GM12878 (cell line): ENCODE measurements at regions not wholly inside any gene's neighbourhood (a gene's known extent, or its start where the extent isn't known, plus 50 kb on each side); places are given as distances from the start of the nearest gene placed in this dataset.

Experiments used
- ATAC-seq: fragments of 200-7000 bp; cut with Tn5 transposase; 3 replicates; pipeline ENCODE4 v1.9.1; 2020; ENCODE audit warnings: mild to moderate bottlenecking, moderate library complexity
- BruUV-seq: library from RNA; stranded (reverse); fragments of 400-500 nt; replicated peaks from 2 replicates; lab custom pipeline; 2021; lab: Mats Ljungman, UMichigan
- CTCF ChIA-PET: fragments of 300-600 bp; sonication (Branson Sonifier 250); formaldehyde crosslinking; extraction: SDS; loops from one replicate; lab custom pipeline; 2021; ENCODE audit warnings: inconsistent platforms; lab: Yijun Ruan, JAX
- POLR2A ChIA-PET: fragments of 350-600 bp; formaldehyde crosslinking; extraction: SDS; loops from one replicate; lab custom pipeline; 2021; ENCODE audit warnings: inconsistent platforms; lab: Charles Lee
- RAD21 ChIA-PET: fragments of 300-600 bp; sonication (Branson Sonifier 250); formaldehyde crosslinking; loops from one replicate; lab custom pipeline; 2023; ENCODE audit warnings: antibody characterized with exemption; ENCODE audit not compliant: unreplicated experiment; lab: Charles Lee
- SMC1A ChIA-PET: fragments of 300-600 bp; sonication (Branson Sonifier 250); formaldehyde crosslinking; loops from one replicate; lab custom pipeline; 2023; ENCODE audit not compliant: unreplicated experiment, uncharacterized antibody; lab: Charles Lee
- DNase-seq: peaks from one replicate; pipeline ENCODE4 v3.0.0-alpha.2; 2011; ENCODE audit warnings: low read depth, low spot score
- FAIRE-seq: peaks from 3 replicates; lab custom pipeline; 2011; peaks lifted over from hg19 to GRCh38; lab: Jason Lieb, UNC
- H2AFZ ChIP-seq: 2 replicates; pipeline ENCODE4 v1.6.0; 2011; ENCODE audit warnings: low read depth, low read length, control low read depth; ENCODE audit not compliant: control insufficient read depth
- H3K27ac ChIP-seq: 2 replicates; pipeline ENCODE4 v1.5.1; 2011; ENCODE audit warnings: control low read depth; ENCODE audit not compliant: control insufficient read depth, insufficient read depth
- H3K27me3 ChIP-seq, 2 experiments: replicated peaks in 1 of 2; 2 replicates each; pipeline versions ENCODE4 v1.6.0 to v1.6.1; 2011; ENCODE audit warnings: low read length in 1 of 2; ENCODE audit not compliant: control insufficient read depth in 2 of 2, insufficient read depth in 2 of 2
- H3K36me3 ChIP-seq, 2 experiments: 2 replicates each; pipeline ENCODE4 v1.5.1; 2011; ENCODE audit warnings: low read length in 1 of 2; ENCODE audit not compliant: control insufficient read depth in 2 of 2, insufficient read depth in 2 of 2
- H3K4me1 ChIP-seq: 2 replicates; pipeline ENCODE4 v1.6.1; 2011; ENCODE audit warnings: mild to moderate bottlenecking, low read length, moderate library complexity, mixed read lengths; ENCODE audit not compliant: control insufficient read depth, insufficient read depth
- H3K4me2 ChIP-seq: 2 replicates; pipeline ENCODE4 v1.6.0; 2011; ENCODE audit warnings: control low read depth; ENCODE audit not compliant: control insufficient read depth, insufficient read depth
- H3K4me3 ChIP-seq: fragments of 200-600 bp; sonication (generic); 2 replicates; pipeline ENCODE4 v1.5.1; 2016
- H3K79me2 ChIP-seq: 2 replicates; pipeline ENCODE4 v1.6.0; 2011; ENCODE audit warnings: low read length; ENCODE audit not compliant: control insufficient read depth, insufficient read depth
- H3K9ac ChIP-seq: 2 replicates; pipeline ENCODE4 v1.8.0; 2011; ENCODE audit warnings: low read length, control low read depth, mixed read lengths; ENCODE audit not compliant: control insufficient read depth, insufficient read depth
- H3K9me3 ChIP-seq: replicated peaks from 3 replicates; pipeline ENCODE4 v1.5.1; 2011; ENCODE audit warnings: mild to moderate bottlenecking, low read length; ENCODE audit not compliant: control insufficient read depth, insufficient read depth
- H4K20me1 ChIP-seq: 2 replicates; pipeline ENCODE4 v1.6.0; 2011; ENCODE audit not compliant: control insufficient read depth, insufficient read depth
- CBX3 ChIP-seq: fragments of 200-600 bp; sonication (generic); IDR thresholded peaks from 2 replicates; pipeline ENCODE4 v1.6.1; 2016; ENCODE audit warnings: low read depth, borderline replicate concordance
- CEBPB ChIP-seq, 2 experiments: fragments of 150-350 bp in 1 of 2; IDR thresholded peaks; 2 replicates each; pipeline ENCODE4 v1.6.1; 2012 to 2014; ENCODE audit warnings: low read depth in 2 of 2, low read length in 2 of 2, borderline replicate concordance in 1 of 2, inconsistent platforms in 1 of 2
- EP300 ChIP-seq, 2 experiments: fragments of 150-350 bp in 1 of 2; IDR thresholded peaks; 2 replicates each; pipeline ENCODE4 v1.6.1; 2011 to 2012; ENCODE audit warnings: low read depth in 2 of 2, low read length in 2 of 2, borderline replicate concordance in 1 of 2, improper control_type of control experiment in 1 of 2, inconsistent platforms in 1 of 2; ENCODE audit not compliant: control insufficient read depth in 1 of 2
- HDAC2 ChIP-seq: fragments of 200-600 bp; sonication (generic); IDR thresholded peaks from 2 replicates; pipeline ENCODE4 v1.6.1; 2017
- IKZF2 ChIP-seq, 2 experiments: fragments of 450-650 bp; IDR thresholded peaks; 2 replicates each; pipeline ENCODE4 v1.6.1; 2017; ENCODE audit warnings: mild to moderate bottlenecking in 2 of 2, moderate library complexity in 2 of 2
- JUND ChIP-seq: IDR thresholded peaks from 2 replicates; pipeline ENCODE4 v1.6.1; 2012; ENCODE audit warnings: low read depth, mild to moderate bottlenecking, low read length, improper control_type of control experiment, moderate library complexity
- RBBP5 ChIP-seq: fragments of 200-600 bp; sonication (generic); conservative IDR thresholded peaks from 2 replicates; pipeline ENCODE4 v1.6.1; 2016
- RCOR1 ChIP-seq: conservative IDR thresholded peaks from 2 replicates; pipeline ENCODE4 v1.6.1; 2012; ENCODE audit warnings: low read depth, low read length, improper control_type of control experiment
- WRNIP1 ChIP-seq: IDR thresholded peaks from 2 replicates; pipeline ENCODE4 v1.6.1; 2011; ENCODE audit warnings: low read depth, low read length, improper control_type of control experiment, borderline replicate concordance
- ZSCAN29 ChIP-seq: fragments of 450-650 bp; IDR thresholded peaks from 2 replicates; pipeline ENCODE4 v1.6.1; 2017; ENCODE audit warnings: mild to moderate bottlenecking, moderate library complexity
- ZZZ3 ChIP-seq: IDR thresholded peaks from 2 replicates; pipeline ENCODE4 v1.6.1; 2011; ENCODE audit warnings: low read depth; ENCODE audit not compliant: control insufficient read depth, insufficient read length
- WGBS: methylation state at CpG from one replicate; pipeline ENCODE4 v1.1.6; 2016; ENCODE audit warnings: low lambda C conversion rate; ENCODE audit not compliant: insufficient replicate concordance, insufficient coverage; ENCODE audit errors: missing lambda C conversion rate; 5-methylcytosine and 5-hydroxymethylcytosine counted together
- in situ Hi-C: fragments of 300-500 bp; cut with MboI; formaldehyde crosslinking; loops from 9 replicates; pipeline ENCODE4 v1.14.3; 2018; ENCODE audit warnings: mixed read lengths
- intact Hi-C: fragments of 100-400 bp; cut with micrococcal nuclease; formaldehyde crosslinking; loops from one replicate; pipeline ENCODE4 v1.14.2; 2022; ENCODE audit not compliant: unreplicated experiment
- TF ChIP-seq, protein P1 (sequence below): fragments of 450-650 bp; IDR thresholded peaks from 2 replicates; pipeline ENCODE4 v1.6.1; 2018; ENCODE audit warnings: borderline replicate concordance, mild to moderate bottlenecking; ENCODE audit not compliant: partially characterized antibody
- TF ChIP-seq, protein P2 (sequence below): fragments of 450-650 bp; IDR thresholded peaks from 2 replicates; pipeline ENCODE4 v1.6.1; 2017; ENCODE audit warnings: low read depth, mild to moderate bottlenecking, moderate library complexity
- TF ChIP-seq, protein P3 (sequence below): fragments of 450-650 bp; IDR thresholded peaks from 2 replicates; pipeline ENCODE4 v1.6.1; 2018; ENCODE audit warnings: mild to moderate bottlenecking, low read depth, moderate library complexity; ENCODE audit not compliant: partially characterized antibody

DNA sequence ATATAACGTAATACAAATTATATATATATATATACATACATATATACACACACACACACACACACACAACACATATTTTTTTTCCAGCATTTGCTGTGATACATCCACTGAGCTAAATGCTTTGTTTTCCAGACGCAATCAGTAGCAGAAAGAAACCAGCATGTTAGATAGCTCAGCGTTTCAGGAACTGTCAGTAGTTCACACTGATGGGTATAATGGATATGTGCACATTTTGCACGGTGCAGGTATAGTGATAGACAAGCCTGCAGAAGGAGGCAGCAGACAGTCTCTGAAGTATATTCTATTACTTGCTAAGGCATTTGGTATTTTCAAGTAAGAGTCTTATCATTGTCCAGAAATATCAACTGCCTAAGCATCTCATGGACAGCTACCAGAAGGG, 741.6 kb upstream of the HS3ST1 start:
- FAIRE-seq (no peak), ATAC-seq (no peak), DNase-seq (no peak)
- intact Hi-C loops (no loop called here), in situ Hi-C loops (no loop called here)
- no peak overlapping the region for H3K4me2 ChIP-seq
- H3K9ac ChIP-seq: no peak overlapping the region
- 0% methylated on average over 4 of the region's 4 CpGs for WGBS
- H2AFZ ChIP-seq: no peak overlapping the region
- H3K36me3 ChIP-seq: no peaks in the 10 kb centered on the region
- H3K9me3 ChIP-seq: no peaks in the 10 kb centered on the region
- H3K27ac ChIP-seq: no peak overlapping the region
- H3K27me3 ChIP-seq: no peaks in the 10 kb centered on the region
- no peaks in the 10 kb centered on the region for H3K79me2 ChIP-seq
- POLR2A ChIA-PET: no interaction called here
- RAD21 ChIA-PET: no interaction called here
- TF ChIP-seq CEBPB (IDR thresholded peaks at IDR 0.05; ENCODE audit: borderline replicate concordance in 1 of 2, low read depth in 2 of 2, low read length in 2 of 2) (no peak), JUND (no peak), CBX3 (no peak), WRNIP1 (no peak), RBBP5 (no peak), HDAC2 (no peak), EP300 (IDR thresholded peaks at IDR 0.05; ENCODE audit: borderline replicate concordance in 1 of 2, control insufficient read depth in 1 of 2, low read depth in 2 of 2, low read length in 2 of 2) (no peak), ZSCAN29 (no peak), IKZF2 (IDR thresholded peaks at IDR 0.05) (no peak), RCOR1 (no peak), ZZZ3 (no peak)
- TF ChIP-seq, protein P1, sequence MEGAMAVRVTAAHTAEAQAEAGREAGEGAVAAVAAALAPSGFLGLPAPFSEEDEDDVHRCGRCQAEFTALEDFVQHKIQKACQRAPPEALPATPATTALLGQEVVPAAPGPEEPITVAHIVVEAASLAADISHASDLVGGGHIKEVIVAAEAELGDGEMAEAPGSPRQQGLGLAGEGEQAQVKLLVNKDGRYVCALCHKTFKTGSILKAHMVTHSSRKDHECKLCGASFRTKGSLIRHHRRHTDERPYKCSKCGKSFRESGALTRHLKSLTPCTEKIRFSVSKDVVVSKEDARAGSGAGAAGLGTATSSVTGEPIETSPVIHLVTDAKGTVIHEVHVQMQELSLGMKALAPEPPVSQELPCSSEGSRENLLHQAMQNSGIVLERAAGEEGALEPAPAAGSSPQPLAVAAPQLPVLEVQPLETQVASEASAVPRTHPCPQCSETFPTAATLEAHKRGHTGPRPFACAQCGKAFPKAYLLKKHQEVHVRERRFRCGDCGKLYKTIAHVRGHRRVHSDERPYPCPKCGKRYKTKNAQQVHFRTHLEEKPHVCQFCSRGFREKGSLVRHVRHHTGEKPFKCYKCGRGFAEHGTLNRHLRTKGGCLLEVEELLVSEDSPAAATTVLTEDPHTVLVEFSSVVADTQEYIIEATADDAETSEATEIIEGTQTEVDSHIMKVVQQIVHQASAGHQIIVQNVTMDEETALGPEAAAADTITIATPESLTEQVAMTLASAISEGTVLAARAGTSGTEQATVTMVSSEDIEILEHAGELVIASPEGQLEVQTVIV: no peak
- TF ChIP-seq, protein P2, sequence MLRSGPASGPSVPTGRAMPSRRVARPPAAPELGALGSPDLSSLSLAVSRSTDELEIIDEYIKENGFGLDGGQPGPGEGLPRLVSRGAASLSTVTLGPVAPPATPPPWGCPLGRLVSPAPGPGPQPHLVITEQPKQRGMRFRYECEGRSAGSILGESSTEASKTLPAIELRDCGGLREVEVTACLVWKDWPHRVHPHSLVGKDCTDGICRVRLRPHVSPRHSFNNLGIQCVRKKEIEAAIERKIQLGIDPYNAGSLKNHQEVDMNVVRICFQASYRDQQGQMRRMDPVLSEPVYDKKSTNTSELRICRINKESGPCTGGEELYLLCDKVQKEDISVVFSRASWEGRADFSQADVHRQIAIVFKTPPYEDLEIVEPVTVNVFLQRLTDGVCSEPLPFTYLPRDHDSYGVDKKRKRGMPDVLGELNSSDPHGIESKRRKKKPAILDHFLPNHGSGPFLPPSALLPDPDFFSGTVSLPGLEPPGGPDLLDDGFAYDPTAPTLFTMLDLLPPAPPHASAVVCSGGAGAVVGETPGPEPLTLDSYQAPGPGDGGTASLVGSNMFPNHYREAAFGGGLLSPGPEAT: no peak
- TF ChIP-seq, protein P3, sequence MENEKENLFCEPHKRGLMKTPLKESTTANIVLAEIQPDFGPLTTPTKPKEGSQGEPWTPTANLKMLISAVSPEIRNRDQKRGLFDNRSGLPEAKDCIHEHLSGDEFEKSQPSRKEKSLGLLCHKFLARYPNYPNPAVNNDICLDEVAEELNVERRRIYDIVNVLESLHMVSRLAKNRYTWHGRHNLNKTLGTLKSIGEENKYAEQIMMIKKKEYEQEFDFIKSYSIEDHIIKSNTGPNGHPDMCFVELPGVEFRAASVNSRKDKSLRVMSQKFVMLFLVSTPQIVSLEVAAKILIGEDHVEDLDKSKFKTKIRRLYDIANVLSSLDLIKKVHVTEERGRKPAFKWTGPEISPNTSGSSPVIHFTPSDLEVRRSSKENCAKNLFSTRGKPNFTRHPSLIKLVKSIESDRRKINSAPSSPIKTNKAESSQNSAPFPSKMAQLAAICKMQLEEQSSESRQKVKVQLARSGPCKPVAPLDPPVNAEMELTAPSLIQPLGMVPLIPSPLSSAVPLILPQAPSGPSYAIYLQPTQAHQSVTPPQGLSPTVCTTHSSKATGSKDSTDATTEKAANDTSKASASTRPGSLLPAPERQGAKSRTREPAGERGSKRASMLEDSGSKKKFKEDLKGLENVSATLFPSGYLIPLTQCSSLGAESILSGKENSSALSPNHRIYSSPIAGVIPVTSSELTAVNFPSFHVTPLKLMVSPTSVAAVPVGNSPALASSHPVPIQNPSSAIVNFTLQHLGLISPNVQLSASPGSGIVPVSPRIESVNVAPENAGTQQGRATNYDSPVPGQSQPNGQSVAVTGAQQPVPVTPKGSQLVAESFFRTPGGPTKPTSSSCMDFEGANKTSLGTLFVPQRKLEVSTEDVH: no peak
- H3K4me1 ChIP-seq: no peaks in the 10 kb centered on the region
- H3K4me3 ChIP-seq: no peak overlapping the region
- H4K20me1 ChIP-seq: no peaks in the 10 kb centered on the region
- SMC1A ChIA-PET: no interaction called here
- CTCF ChIA-PET: no interaction called here
- BruUV-seq: no TSS peak
